ENCODE measurements at regions not wholly inside any gene's neighbourhood (a gene's known extent, or its start where the extent isn't known, plus 50 kb on each side); places are given as distances from the start of the nearest gene placed in this dataset.

GRCh38 chr7:55286666-55287065 is 78.5 kb upstream of the LANCL2 start:
- TF ChIP-seq CTCF (IDR thresholded peaks at IDR 0.05 in 8 of 11, conservative IDR thresholded peaks at IDR 0.05 in 3 of 11) (no peak), POLR2AphosphoS5 (IDR thresholded peaks at IDR 0.05) (no peak), POLR2A (IDR thresholded peaks at IDR 0.05) (no peak)

Measured in spleen (tissue), 7 donors.